ENCODE measurements at regions not wholly inside any gene's neighbourhood (a gene's known extent, or its start where the extent isn't known, plus 50 kb on each side); places are given as distances from the start of the nearest gene placed in this dataset.

GRCh38 chr9:82209797-82210470 is 221.4 kb downstream of the SPATA31D1 start:
- intact Hi-C loops (cut with micrococcal nuclease), result no loop called here

GRCh38 chr9:82212885-82213284 is 224.3 kb downstream of the SPATA31D1 start:
- intact Hi-C loops (cut with micrococcal nuclease), result no loop called here

GRCh38 chr9:82216435-82216834 is 227.9 kb downstream of the SPATA31D1 start:
- intact Hi-C loops (cut with micrococcal nuclease), result no loop called here

- intact Hi-C loops (cut with micrococcal nuclease), result no loop called here
Observed at GRCh38 chr9:82223442-82223841, 234.9 kb downstream of the SPATA31D1 start.

GRCh38 chr9:82231411-82231810 is 242.8 kb downstream of the SPATA31D1 start:
- intact Hi-C loops (cut with micrococcal nuclease), result no loop called here

- intact Hi-C loops (cut with micrococcal nuclease), result no loop called here
Observed at GRCh38 chr9:82234160-82234943, 245.8 kb downstream of the SPATA31D1 start.

GRCh38 chr9:82242285-82242963 is 253.9 kb downstream of the SPATA31D1 start:
- intact Hi-C loops (cut with micrococcal nuclease), result no loop called here

- intact Hi-C loops (cut with micrococcal nuclease), result no loop called here
Observed at GRCh38 chr9:82247318-82247717, 258.7 kb downstream of the SPATA31D1 start.

GRCh38 chr9:82252116-82252515 is 263.5 kb downstream of the SPATA31D1 start:
- intact Hi-C loops (cut with micrococcal nuclease), result no loop called here

- intact Hi-C loops (cut with micrococcal nuclease), result no loop called here
Observed at GRCh38 chr9:82254646-82255367, 266.2 kb downstream of the SPATA31D1 start.

- intact Hi-C loops (cut with micrococcal nuclease), result no loop called here
Observed at GRCh38 chr9:82255481-82256176, 267.1 kb downstream of the SPATA31D1 start.

- intact Hi-C loops (cut with micrococcal nuclease), result no loop called here
Observed at GRCh38 chr9:82260691-82261090, 272.1 kb downstream of the SPATA31D1 start.

GRCh38 chr9:82263619-82264018 is 275.0 kb downstream of the SPATA31D1 start:
- intact Hi-C loops (cut with micrococcal nuclease), result no loop called here

- intact Hi-C loops (cut with micrococcal nuclease), result no loop called here
Observed at GRCh38 chr9:82271106-82271561, 282.6 kb downstream of the SPATA31D1 start.

- intact Hi-C loops (cut with micrococcal nuclease), result no loop called here
Observed at GRCh38 chr9:82273121-82273520, 284.5 kb downstream of the SPATA31D1 start.

GRCh38 chr9:82275258-82275927 is 286.8 kb downstream of the SPATA31D1 start:
- intact Hi-C loops (cut with micrococcal nuclease), result no loop called here

- intact Hi-C loops (cut with micrococcal nuclease), result no loop called here
Observed at GRCh38 chr9:82281066-82281465, 292.5 kb downstream of the SPATA31D1 start.

GRCh38 chr9:82284758-82285157 is 296.2 kb downstream of the SPATA31D1 start:
- intact Hi-C loops (cut with micrococcal nuclease), result no loop called here

GRCh38 chr9:82295181-82295580 is 306.6 kb downstream of the SPATA31D1 start:
- intact Hi-C loops (cut with micrococcal nuclease), result no loop called here

- intact Hi-C loops (cut with micrococcal nuclease), result no loop called here
Observed at GRCh38 chr9:82299870-82300269, 311.3 kb downstream of the SPATA31D1 start.
